Body of pancreas (tissue), 4 donors: ENCODE measurements at regions not wholly inside any gene's neighbourhood (a gene's known extent, or its start where the extent isn't known, plus 50 kb on each side); places are given as distances from the start of the nearest gene placed in this dataset.

Experiments used
- ATAC-seq: fragments of 150-250 bp; one replicate; pipeline ENCODE4 v1.9.1; 2016
- DNase-seq, 4 donors: peaks; one replicate each; pipeline ENCODE4 v3.0.0-alpha.2; 2019
- H3K27ac ChIP-seq, 4 donors: fragments of 200-600 bp; sonication (generic); 1 replicate in 3 of 4; 2 replicates in 1 of 4; pipeline versions ENCODE4 v1.5.1 to v1.6.1; 2016 to 2019; ENCODE audit warnings: mild to moderate bottlenecking in 1 of 4, mixed read lengths in 1 of 4, moderate library complexity in 1 of 4
- H3K27me3 ChIP-seq, 2 donors: fragments of 200-600 bp; sonication (generic); one replicate each; pipeline ENCODE4 v1.6.0; 2016; ENCODE audit warnings: mild to moderate bottlenecking in 1 of 2
- H3K36me3 ChIP-seq, 2 donors: fragments of 200-600 bp; sonication (generic); replicated peaks in 1 of 2; 2 replicates each; pipeline ENCODE4 v1.5.1; 2016; ENCODE audit warnings: low read depth in 2 of 2; ENCODE audit not compliant: insufficient read depth in 1 of 2
- H3K4me1 ChIP-seq: fragments of 200-600 bp; sonication (generic); one replicate; pipeline ENCODE4 v1.6.0; 2016
- H3K4me3 ChIP-seq, 2 donors: fragments of 200-600 bp; sonication (generic); 1 replicate in 1 of 2; 2 replicates in 1 of 2; pipeline ENCODE4 v1.5.1; 2016 to 2019
- H3K9me3 ChIP-seq, 3 donors: fragments of 200-600 bp; sonication (generic); 1 replicate in 2 of 3; 2 replicates in 1 of 3; pipeline ENCODE4 v1.5.1; 2016
- CTCF ChIP-seq, 7 experiments: fragments of 450-650 bp in 4 of 7; fragments of 200-600 bp in 3 of 7; sonication (generic) in 3 of 7; IDR thresholded peaks; one replicate each; pipeline ENCODE4 v1.5.1; 2016 to 2019; ENCODE audit warnings: antibody characterized with exemption in 7 of 7
- POLR2A ChIP-seq, 3 donors: fragments of 450-650 bp; IDR thresholded peaks; one replicate each; pipeline ENCODE4 v1.6.1; 2016; ENCODE audit warnings: antibody characterized with exemption in 3 of 3, mild to moderate bottlenecking in 2 of 3
- WGBS, 2 donors: methylation state at CpG; one replicate each; pipeline ENCODE4 v1.1.5; 2017; 5-methylcytosine and 5-hydroxymethylcytosine counted together
- intact Hi-C: fragments of 100-400 bp; cut with DNase I; formaldehyde crosslinking; loops from one replicate; pipeline ENCODE4 v1.15.1; 2023

GRCh38 chr17:13409455-13409854, 192.3 kb downstream of the HS3ST3A1 start:
- Histone ChIP-seq H3K27ac (no peak overlapping the region), H3K36me3 (no peaks in the 10 kb centered on the region), H3K9me3 (no peaks in the 10 kb centered on the region), H3K4me3 (no peak overlapping the region), H3K4me1 (no peaks in the 10 kb centered on the region), H3K27me3 (no peaks in the 10 kb centered on the region)
- intact Hi-C loops: no loop called here
- TF ChIP-seq POLR2A (IDR thresholded peaks at IDR 0.05) (no peak), CTCF (IDR thresholded peaks at IDR 0.05) (no peak)
- DNase-seq: no peak
- 84 to 100% methylated on average over 1 of the region's 1 CpG for WGBS, 2 donors
- ATAC-seq: no peak

- intact Hi-C loops: no loop called here
- ATAC-seq (no peak), DNase-seq (no peak)
- H3K27me3 ChIP-seq: no peaks in the 10 kb centered on the region
- H3K27ac ChIP-seq: no peak overlapping the region
- TF ChIP-seq CTCF (IDR thresholded peaks at IDR 0.05) (no peak), POLR2A (IDR thresholded peaks at IDR 0.05) (no peak)
- no peaks in the 10 kb centered on the region for H3K4me1 ChIP-seq
- no peaks in the 10 kb centered on the region for H3K36me3 ChIP-seq
- H3K4me3 ChIP-seq: no peak overlapping the region
- WGBS, 2 donors: 80 to 83% methylated on average over 6 of the region's 6 CpGs
- H3K9me3 ChIP-seq: no peaks in the 10 kb centered on the region
These were observed 194.3 kb downstream of the HS3ST3A1 start for GRCh38 chr17:13407381-13407780.

DNA sequence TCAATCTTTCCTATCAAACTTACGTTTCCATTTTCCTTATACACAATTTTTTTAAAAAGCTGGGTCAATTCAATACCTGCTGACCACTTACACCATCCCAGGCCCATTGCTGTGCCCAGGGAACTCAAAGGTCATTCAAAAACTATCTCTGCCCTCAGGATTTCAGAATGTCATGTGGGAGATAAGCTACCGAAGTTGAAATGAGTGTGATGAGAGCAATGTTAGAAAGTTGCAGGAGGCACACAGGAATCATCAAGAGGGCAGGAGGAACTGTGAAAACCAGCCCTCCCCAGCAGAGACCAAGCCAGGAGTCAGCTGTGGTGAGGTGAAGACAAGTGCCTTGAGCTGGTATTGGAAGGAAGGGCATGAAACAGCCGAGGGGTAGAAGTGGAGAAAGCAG, 195.9 kb downstream of the HS3ST3A1 start:
- H3K4me1 ChIP-seq: no peaks in the 10 kb centered on the region
- intact Hi-C loops: no loop called here
- H3K36me3 ChIP-seq: no peaks in the 10 kb centered on the region
- no peak overlapping the region for H3K4me3 ChIP-seq
- no peak for DNase-seq
- WGBS, 2 donors: 43 to 62% methylated on average over 3 of the region's 3 CpGs
- no peaks in the 10 kb centered on the region for H3K9me3 ChIP-seq
- no peaks in the 10 kb centered on the region for H3K27me3 ChIP-seq
- no peak for ATAC-seq
- no peak overlapping the region for H3K27ac ChIP-seq
- TF ChIP-seq CTCF (IDR thresholded peaks at IDR 0.05) (no peak), POLR2A (IDR thresholded peaks at IDR 0.05) (no peak)

DNA sequence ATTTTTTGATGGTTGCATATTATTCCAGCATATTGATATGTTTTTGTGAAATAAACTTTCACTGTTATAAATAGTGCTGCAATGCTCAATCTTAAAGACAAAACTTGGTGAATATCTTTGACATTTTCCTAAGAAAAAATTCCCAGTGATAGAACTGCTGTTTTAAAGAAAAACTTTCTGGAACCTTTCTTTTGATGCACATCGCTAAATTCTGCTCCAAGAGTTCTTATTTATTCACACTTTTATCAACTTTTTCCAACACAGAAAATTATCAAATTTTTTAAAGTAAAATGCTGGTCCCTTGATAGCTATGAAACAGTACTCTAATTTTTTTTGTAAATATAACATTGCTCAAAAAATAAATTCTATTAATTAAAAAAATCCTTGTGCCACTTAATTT, 196.6 kb downstream of the HS3ST3A1 start:
- no peak overlapping the region for H3K4me3 ChIP-seq

More for the DNA sequence above, 196.6 kb downstream of the HS3ST3A1 start:
- no peak overlapping the region for H3K27ac ChIP-seq
- no peak for DNase-seq
- intact Hi-C loops: no loop called here
- no peak for TF ChIP-seq CTCF (IDR thresholded peaks at IDR 0.05)
- TF ChIP-seq POLR2A (IDR thresholded peaks at IDR 0.05): no peak
- no peaks in the 10 kb centered on the region for H3K9me3 ChIP-seq
- H3K4me1 ChIP-seq: no peaks in the 10 kb centered on the region
- ATAC-seq: no peak
- no peaks in the 10 kb centered on the region for H3K27me3 ChIP-seq
- no peaks in the 10 kb centered on the region for H3K36me3 ChIP-seq
- WGBS, 2 donors: 86 to 95% methylated on average over 1 of the region's 1 CpG
